Jurkat, Clone E6-1 (cell line): ENCODE measurements at regions not wholly inside any gene's neighbourhood (a gene's known extent, or its start where the extent isn't known, plus 50 kb on each side); places are given as distances from the start of the nearest gene placed in this dataset.

Experiments
- DNase-seq: peaks from one replicate; pipeline ENCODE4 v3.0.0-alpha.2; 2011; ENCODE audit warnings: low read depth, low spot score
- H3K4me3 ChIP-seq: 2 replicates; pipeline ENCODE4 v1.5.1; 2011; ENCODE audit warnings: mild to moderate bottlenecking, low read length, control low read depth, moderate library complexity

DNA sequence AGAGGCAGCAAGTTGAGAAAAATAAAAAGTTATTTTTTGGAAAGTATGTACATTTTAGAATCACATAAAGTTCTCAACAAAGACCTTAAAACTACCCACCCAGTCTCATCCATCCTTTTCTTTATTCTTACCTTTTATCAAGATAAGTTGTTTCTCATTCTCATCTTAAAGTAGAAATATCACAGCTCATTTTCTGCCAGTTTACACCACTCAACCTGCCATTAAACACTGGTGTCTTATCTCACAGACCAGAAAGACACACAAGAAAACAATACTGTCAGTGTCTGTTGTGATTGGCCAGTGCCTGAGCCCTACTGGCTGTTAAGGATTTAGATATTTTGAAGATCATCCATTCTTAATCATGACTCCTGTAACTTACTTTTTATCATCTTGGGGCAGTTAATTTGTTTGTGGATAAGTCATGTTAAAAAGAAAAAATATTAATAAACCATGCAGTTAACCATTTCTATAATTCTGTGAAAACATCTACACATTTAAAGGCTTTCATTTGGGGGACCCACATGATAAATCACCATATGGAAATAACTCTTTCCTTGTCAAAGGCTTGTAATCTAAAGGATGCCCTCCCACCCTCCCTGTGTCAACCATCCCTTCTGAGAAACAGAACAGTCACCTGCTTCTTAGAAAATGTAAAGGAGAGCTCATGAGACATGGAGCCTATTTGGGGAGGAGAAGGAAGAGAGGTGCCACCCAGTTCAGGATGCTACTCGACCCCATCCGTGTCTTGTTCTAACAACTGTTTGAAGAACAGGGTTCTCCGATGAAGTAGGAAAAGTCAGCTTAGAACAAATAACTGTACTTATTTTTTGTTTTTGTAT, 897.2 kb upstream of the INTU start:
- no peak for DNase-seq
- no peak overlapping the region for H3K4me3 ChIP-seq

DNA sequence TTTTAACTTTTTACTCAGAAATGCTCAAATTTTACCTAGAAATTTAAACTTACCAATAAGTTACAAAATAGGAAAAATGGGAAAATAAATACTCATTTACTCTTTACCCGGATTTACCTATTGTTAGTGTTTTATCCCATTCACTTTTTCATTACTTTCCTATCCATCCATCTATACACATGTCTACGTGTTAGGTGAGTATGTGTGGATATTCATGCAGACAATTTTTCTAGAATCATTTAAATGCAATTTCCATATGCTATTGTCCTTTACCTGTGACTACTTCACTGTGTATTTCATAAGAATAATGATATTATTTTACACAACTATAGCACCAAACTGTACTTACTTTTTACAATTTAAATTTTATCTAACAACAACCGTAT, 896.6 kb upstream of the INTU start:
- DNase-seq = no peak
- no peak overlapping the region for H3K4me3 ChIP-seq

GRCh38 chr4:126737899-126738526, 894.7 kb upstream of the INTU start:
- H3K4me3 ChIP-seq = no peak overlapping the region
- no peak for DNase-seq

DNA sequence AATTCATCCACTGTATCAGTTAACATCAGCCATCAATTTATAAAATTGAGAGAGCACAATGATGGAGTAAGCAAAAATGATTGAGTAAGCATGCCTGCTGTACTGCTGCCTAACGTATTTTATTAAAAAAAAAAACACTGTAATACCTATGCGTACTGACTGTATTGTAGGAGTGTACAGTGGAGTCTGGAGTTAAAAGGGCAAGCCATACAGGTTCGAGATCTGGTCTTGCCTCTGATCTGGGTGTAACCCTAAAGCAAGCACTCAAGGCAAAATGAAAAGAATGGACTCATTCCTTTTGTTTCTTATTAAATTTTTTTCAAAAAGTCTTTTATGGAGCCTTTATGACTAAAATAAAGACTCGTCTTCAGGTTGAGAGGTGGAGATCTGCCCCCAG, 894.2 kb upstream of the INTU start:
- H3K4me3 ChIP-seq = no peak overlapping the region
- DNase-seq = no peak

DNA sequence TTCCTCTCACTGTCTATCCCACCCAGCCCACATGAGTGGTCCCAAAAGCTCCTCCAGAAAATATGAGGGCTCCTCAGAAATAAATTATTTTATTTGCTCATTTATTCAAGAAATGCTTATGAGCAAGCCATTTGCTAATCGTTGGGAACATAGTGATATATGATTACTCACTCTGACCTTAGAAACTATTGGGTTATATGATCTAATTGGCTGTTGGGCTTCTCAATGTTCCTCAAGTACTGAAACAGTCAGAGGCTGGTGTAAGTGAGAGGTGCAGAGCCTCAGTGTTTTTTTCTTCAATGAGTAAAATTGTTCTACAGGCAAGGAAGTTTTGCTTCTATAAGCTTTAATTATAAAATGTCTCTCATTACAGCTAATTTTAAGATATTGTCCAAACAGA, 893.8 kb upstream of the INTU start:
- no peak overlapping the region for H3K4me3 ChIP-seq
- no peak for DNase-seq

GRCh38 chr4:126740687-126741086, 892.1 kb upstream of the INTU start:
- no peak for DNase-seq
- H3K4me3 ChIP-seq = no peak overlapping the region

GRCh38 chr4:126742048-126742447, 890.7 kb upstream of the INTU start:
- H3K4me3 ChIP-seq = no peak overlapping the region
- no peak for DNase-seq

- H3K4me3 ChIP-seq = no peak overlapping the region
- no peak for DNase-seq
Observed at GRCh38 chr4:126742885-126743284, 889.9 kb upstream of the INTU start.

GRCh38 chr4:126748736-126749135, 884.0 kb upstream of the INTU start:
- no peak overlapping the region for H3K4me3 ChIP-seq
- DNase-seq = no peak

GRCh38 chr4:126750723-126751122, 882.0 kb upstream of the INTU start:
- no peak for DNase-seq
- no peak overlapping the region for H3K4me3 ChIP-seq

- DNase-seq = peak; percentile 24
- H3K4me3 ChIP-seq = no peak overlapping the region
Observed at GRCh38 chr4:126752126-126752525, 880.6 kb upstream of the INTU start.

- H3K4me3 ChIP-seq = no peak overlapping the region
- DNase-seq = peak; percentile 57
Observed at GRCh38 chr4:126752702-126753101, 880.1 kb upstream of the INTU start.

DNA sequence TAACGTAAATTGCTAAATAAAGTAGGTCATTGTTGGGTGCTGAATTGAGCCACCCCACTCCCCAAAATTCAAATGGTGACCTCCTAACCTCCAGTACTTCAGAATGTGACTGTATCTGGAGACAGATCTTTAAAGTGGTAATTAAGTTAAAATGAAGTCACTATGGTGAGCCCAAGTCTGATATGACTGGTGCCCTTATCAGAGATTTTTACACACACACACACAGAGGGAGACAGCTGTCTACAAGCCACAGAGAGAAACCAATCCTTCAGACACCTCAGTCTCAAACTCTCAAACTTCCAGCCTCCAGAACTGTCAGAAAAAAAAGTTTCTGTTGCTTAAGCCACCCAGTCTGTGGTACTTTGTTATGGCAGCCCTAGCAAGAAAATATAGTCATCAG, 879.2 kb upstream of the INTU start:
- H3K4me3 ChIP-seq = no peak overlapping the region
- DNase-seq = peak; percentile 65

DNA sequence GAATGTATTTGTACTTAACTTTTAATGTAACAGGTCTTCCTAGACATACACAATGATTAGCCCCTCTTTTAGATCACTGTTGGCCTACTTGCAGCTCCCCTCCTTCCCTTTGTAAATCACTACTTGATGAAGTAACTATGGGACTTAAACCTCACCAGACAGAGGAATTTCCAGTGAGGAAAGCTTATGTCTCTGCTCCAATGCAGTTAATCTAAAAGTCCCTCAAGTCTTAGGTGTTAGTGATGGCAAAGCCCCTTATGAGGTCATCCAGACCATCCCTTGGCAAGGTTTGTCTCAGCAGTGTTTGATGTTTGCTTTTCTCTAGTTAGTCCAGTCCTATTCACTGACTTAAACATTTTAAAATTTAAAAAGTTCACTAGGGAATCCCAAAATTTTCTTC, 877.3 kb upstream of the INTU start:
- no peak overlapping the region for H3K4me3 ChIP-seq
- no peak for DNase-seq

DNA sequence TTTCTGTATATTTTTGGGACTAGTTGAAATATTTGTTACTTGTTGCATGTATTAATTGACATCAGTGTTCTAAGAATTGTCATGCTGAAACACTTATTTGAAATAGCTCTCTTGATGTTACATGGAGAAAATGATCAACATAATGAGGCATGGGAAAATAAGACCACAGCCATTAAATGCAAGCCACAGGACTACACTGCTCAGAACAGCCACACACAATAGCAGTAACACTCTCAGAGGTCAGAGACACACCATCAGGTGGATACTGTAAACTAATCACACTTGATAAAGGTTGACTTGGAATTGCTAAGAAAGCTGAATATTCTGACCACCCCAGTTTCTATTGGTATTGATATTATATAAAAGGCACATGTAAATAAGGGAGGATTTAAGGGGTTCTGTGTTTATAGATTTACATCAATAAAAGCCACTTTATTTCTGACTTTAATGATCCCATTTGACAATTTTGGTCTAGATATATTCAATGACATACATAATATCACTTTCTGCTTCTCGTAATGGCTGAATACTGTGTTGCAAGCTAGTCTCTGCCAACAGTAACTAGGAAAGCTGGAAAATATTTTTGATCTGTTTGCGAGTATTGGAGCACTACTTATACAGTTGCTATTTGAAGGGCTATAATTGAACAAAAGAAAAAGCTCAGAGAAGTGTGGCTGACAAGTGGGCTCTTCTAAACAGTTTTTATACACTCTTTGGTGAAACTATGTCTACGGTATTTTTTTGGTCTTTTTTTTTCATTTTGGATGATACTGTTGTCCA, 876.5 kb upstream of the INTU start:
- H3K4me3 ChIP-seq = no peak overlapping the region
- DNase-seq = no peak

- no peak overlapping the region for H3K4me3 ChIP-seq
- no peak for DNase-seq
Observed at GRCh38 chr4:126757219-126757618, 875.5 kb upstream of the INTU start.

DNA sequence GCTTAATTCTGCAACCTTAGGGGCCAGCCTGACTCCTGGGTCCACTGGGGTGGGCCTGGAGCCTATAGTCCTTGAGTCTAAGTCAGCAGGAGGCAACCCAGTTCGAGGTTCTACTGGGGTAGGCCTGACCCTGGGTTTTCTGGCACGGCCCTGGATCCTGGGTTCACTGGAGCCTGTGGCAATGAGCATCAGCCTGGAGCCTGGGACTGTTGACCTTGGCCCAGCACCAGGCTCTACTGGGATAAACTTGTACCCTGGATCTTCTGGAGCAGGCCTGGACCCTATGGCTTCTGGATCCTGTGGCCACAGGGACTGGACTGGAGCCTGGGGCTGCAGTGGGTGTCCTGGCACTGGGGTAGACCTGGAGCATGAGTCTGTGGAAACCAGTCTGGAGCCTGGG, 874.3 kb upstream of the INTU start:
- H3K4me3 ChIP-seq = no peak overlapping the region
- no peak for DNase-seq

GRCh38 chr4:126761947-126762662, 870.7 kb upstream of the INTU start:
- H3K4me3 ChIP-seq = no peak overlapping the region
- no peak for DNase-seq

- no peak for DNase-seq
- no peak overlapping the region for H3K4me3 ChIP-seq
Observed at GRCh38 chr4:126762663-126763247, 870.0 kb upstream of the INTU start.
